ENCODE measurements at regions not wholly inside any gene's neighbourhood (a gene's known extent, or its start where the extent isn't known, plus 50 kb on each side); places are given as distances from the start of the nearest gene placed in this dataset.

DNA sequence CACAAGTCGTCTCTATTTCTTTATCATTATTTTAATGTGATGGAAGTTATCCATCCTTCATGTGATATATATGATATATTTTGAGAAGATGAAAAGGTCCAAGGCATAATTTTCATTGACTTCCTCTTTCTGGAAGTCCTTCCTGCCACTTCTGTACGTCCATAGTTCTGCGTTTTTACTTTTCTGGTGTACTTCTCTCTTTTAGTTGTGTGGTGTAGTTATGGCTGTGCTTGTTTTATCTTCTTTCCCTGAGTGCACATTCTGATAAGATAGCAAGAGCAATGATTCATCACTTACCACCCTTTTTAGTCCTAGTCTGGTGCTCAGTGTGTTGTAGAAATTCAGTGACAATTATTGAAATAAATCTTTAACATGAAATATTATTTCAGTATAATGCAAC is 231.3 kb upstream of the FERD3L start:
- intact Hi-C loops (cut with DNase I): no loop called here
- 40 to 46% methylated on average over 3 of the region's 3 CpGs for WGBS, 2 donors
- no peaks in the 10 kb centered on the region for H3K36me3 ChIP-seq
- no peaks in the 10 kb centered on the region for H3K4me1 ChIP-seq
- no peak for DNase-seq
- H3K27ac ChIP-seq: no peak overlapping the region
- H3K4me3 ChIP-seq: no peak overlapping the region
- no peaks in the 10 kb centered on the region for H3K9me3 ChIP-seq
- no peaks in the 10 kb centered on the region for H3K27me3 ChIP-seq
- TF ChIP-seq, protein P1, sequence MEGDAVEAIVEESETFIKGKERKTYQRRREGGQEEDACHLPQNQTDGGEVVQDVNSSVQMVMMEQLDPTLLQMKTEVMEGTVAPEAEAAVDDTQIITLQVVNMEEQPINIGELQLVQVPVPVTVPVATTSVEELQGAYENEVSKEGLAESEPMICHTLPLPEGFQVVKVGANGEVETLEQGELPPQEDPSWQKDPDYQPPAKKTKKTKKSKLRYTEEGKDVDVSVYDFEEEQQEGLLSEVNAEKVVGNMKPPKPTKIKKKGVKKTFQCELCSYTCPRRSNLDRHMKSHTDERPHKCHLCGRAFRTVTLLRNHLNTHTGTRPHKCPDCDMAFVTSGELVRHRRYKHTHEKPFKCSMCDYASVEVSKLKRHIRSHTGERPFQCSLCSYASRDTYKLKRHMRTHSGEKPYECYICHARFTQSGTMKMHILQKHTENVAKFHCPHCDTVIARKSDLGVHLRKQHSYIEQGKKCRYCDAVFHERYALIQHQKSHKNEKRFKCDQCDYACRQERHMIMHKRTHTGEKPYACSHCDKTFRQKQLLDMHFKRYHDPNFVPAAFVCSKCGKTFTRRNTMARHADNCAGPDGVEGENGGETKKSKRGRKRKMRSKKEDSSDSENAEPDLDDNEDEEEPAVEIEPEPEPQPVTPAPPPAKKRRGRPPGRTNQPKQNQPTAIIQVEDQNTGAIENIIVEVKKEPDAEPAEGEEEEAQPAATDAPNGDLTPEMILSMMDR (IDR thresholded peaks at IDR 0.05): no peak
- ATAC-seq: no peak

DNA sequence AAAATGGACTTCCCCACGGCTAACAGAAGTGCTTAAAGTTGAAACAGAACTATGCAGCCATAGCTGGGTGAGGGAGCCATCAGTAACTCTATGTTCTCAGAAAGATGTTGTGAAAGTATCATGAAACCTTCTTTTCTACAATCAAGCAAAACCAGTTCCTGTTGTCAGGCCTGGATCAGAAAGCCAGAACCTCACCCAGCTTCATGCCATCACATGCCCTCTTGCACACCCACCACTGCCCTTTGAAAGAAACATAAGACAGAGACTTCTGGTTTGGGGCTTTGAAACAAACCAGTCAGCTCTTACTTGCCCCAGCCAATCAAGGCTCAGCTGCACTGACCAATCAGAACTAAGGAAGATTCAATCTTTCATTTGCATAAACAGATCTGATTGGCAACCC is 230.8 kb upstream of the FERD3L start:
- no peak for DNase-seq
- intact Hi-C loops (cut with DNase I): no loop called here
- no peaks in the 10 kb centered on the region for H3K27me3 ChIP-seq
- no peak overlapping the region for H3K4me3 ChIP-seq
- TF ChIP-seq, protein P1 (IDR thresholded peaks at IDR 0.05): no peak
- H3K36me3 ChIP-seq: no peaks in the 10 kb centered on the region
- no peak for ATAC-seq
- H3K27ac ChIP-seq: no peak overlapping the region
- WGBS, 2 donors: 67 to 69% methylated on average over 1 of the region's 1 CpG
- H3K9me3 ChIP-seq: no peaks in the 10 kb centered on the region
- no peaks in the 10 kb centered on the region for H3K4me1 ChIP-seq

DNA sequence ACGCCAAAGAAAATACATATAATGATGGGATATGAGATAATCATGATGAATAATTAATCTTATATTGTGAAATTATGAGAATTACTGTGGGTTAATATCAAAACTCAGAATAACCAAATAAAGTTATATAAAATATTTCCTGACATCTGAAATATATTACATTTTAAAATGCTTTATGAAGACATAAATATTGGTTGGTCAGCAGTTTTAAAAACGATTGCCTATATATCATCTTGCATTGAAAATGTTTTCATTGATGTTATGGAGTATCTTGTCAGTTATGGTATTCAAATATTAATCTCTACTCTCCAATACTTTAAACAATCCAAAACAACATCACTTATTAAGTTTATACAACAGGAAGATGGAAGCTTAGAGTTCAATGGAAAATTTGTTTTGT is 228.1 kb upstream of the FERD3L start:
- WGBS, 2 donors: 74 to 78% methylated on average over 2 of the region's 2 CpGs
- H3K4me3 ChIP-seq: no peak overlapping the region
- H3K27ac ChIP-seq: no peak overlapping the region
- no peaks in the 10 kb centered on the region for H3K27me3 ChIP-seq
- ATAC-seq: no peak
- intact Hi-C loops (cut with DNase I): no loop called here
- DNase-seq: no peak
- no peaks in the 10 kb centered on the region for H3K9me3 ChIP-seq
- H3K4me1 ChIP-seq: no peaks in the 10 kb centered on the region
- TF ChIP-seq, protein P1 (IDR thresholded peaks at IDR 0.05): no peak
- H3K36me3 ChIP-seq: no peaks in the 10 kb centered on the region

DNA sequence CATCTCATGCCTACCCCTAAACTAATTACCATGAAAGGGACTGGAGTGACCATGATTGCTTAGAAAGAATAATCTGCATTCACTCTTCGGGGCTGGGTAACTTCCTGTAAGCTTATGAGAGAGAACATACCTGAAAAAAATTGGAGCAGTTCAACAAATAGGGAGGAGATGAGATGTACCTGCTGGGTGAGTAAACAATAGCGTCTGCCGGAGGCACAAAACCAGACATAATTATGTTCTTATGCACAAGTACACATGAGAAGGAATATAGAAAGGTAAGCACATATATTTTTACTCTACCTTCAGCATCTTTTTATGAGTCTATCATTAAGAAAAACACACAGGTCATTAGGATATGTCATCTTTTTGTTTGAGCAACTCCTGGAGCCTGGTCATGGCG is 224.6 kb upstream of the FERD3L start:
- no peak for ATAC-seq
- no peak for DNase-seq
- Histone ChIP-seq H3K4me3 (no peak overlapping the region), H3K9me3 (no peaks in the 10 kb centered on the region), H3K27ac (no peak overlapping the region), H3K4me1 (no peaks in the 10 kb centered on the region), H3K27me3 (no peaks in the 10 kb centered on the region), H3K36me3 (no peaks in the 10 kb centered on the region)
- WGBS, 2 donors: 88 to 92% methylated on average over 4 of the region's 4 CpGs
- TF ChIP-seq, protein P1 (IDR thresholded peaks at IDR 0.05): no peak
- intact Hi-C loops (cut with DNase I): no loop called here

DNA sequence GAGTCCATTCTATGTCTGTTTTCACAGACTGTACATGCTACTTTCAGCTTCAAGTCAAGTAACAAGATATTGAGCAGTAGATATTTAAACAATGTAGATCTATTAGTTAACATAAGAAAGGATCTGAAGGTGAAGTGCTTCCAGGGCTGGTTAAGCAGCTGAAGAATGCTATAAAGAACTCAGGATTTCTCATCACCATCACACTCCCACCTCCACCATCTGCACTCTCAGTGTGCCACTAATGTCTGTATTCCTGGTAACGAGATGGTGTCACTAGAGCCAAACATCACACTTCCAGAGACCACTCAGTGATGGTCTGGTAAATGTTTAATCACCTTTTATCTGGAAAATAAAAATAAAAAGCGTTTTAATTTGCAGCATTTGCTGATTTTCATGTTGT is 224.0 kb upstream of the FERD3L start:
- no peak for DNase-seq
- Histone ChIP-seq H3K27ac (no peak overlapping the region), H3K4me3 (no peak overlapping the region), H3K9me3 (no peaks in the 10 kb centered on the region), H3K27me3 (no peaks in the 10 kb centered on the region), H3K4me1 (no peaks in the 10 kb centered on the region), H3K36me3 (no peaks in the 10 kb centered on the region)
- TF ChIP-seq, protein P1 (IDR thresholded peaks at IDR 0.05): no peak
- intact Hi-C loops (cut with DNase I): no loop called here
- WGBS, 2 donors: 59 to 61% methylated on average over 2 of the region's 2 CpGs
- ATAC-seq: no peak
